ENCODE measurements at regions not wholly inside any gene's neighbourhood (a gene's known extent, or its start where the extent isn't known, plus 50 kb on each side); places are given as distances from the start of the nearest gene placed in this dataset.

- no peak for TF ChIP-seq EZH2 (optimal IDR thresholded peaks at IDR 0.05; ENCODE audit: low read depth, low read length)
- no peak for TF ChIP-seq EZH2phosphoT487 (IDR thresholded peaks at IDR 0.05; ENCODE audit: low read length)
- TF ChIP-seq CTCF (IDR thresholded peaks at IDR 0.05; ENCODE audit: low read length) = no peak
- no peak for DNase-seq
- H3K79me2 ChIP-seq (ENCODE audit: low read length) = no peaks in the 10 kb centered on the region
- no peak overlapping the region for H3K4me3 ChIP-seq (ENCODE audit: low read length)
- H2AFZ ChIP-seq (ENCODE audit: low read length) = no peak overlapping the region
- no peak overlapping the region for H3K9ac ChIP-seq (ENCODE audit: low read length)
- no peak overlapping the region for H3K4me2 ChIP-seq (ENCODE audit: low read depth, low read length)
- H3K4me1 ChIP-seq (ENCODE audit: low read length) = peaks cover 5% of the 10 kb centered on the region; the same call in 1 of the 2 replicates
- H3K27ac ChIP-seq (ENCODE audit: low read length) = no peak overlapping the region
- H3K36me3 ChIP-seq (replicated peaks; ENCODE audit: insufficient read depth, low read length) = no peaks in the 10 kb centered on the region
- no peaks in the 10 kb centered on the region for H3F3A ChIP-seq (ENCODE audit: insufficient read depth, low read length)
- no peaks in the 10 kb centered on the region for H3K27me3 ChIP-seq (replicated peaks; ENCODE audit: insufficient read depth, low read length)
- H3K9me3 ChIP-seq (replicated peaks; ENCODE audit: insufficient read depth, low read length) = no peaks in the 10 kb centered on the region
- H3K9me2 ChIP-seq (replicated peaks; ENCODE audit: insufficient read depth, low read length) = no peaks in the 10 kb centered on the region
- no peaks in the 10 kb centered on the region for H4K20me1 ChIP-seq (ENCODE audit: insufficient read depth, low read length)
Measured at GRCh38 chr21:32185103-32185502, 93.7 kb downstream of the MIS18A start.

- Histone ChIP-seq H3K4me2 (ENCODE audit: low read depth, low read length) (no peak overlapping the region), H3K4me1 (ENCODE audit: low read length) (no peaks in the 10 kb centered on the region), H3K4me3 (ENCODE audit: low read length) (no peak overlapping the region), H3K36me3 (replicated peaks; ENCODE audit: insufficient read depth, low read length) (no peaks in the 10 kb centered on the region), H3F3A (ENCODE audit: insufficient read depth, low read length) (no peaks in the 10 kb centered on the region), H4K20me1 (ENCODE audit: insufficient read depth, low read length) (no peaks in the 10 kb centered on the region), H3K9me3 (replicated peaks; ENCODE audit: insufficient read depth, low read length) (no peaks in the 10 kb centered on the region), H3K79me2 (ENCODE audit: low read length) (no peaks in the 10 kb centered on the region), H3K27me3 (replicated peaks; ENCODE audit: insufficient read depth, low read length) (no peaks in the 10 kb centered on the region), H2AFZ (ENCODE audit: low read length) (no peak overlapping the region), H3K9ac (ENCODE audit: low read length) (no peak overlapping the region), H3K9me2 (replicated peaks; ENCODE audit: insufficient read depth, low read length) (no peaks in the 10 kb centered on the region), H3K27ac (ENCODE audit: low read length) (no peak overlapping the region)
- TF ChIP-seq EZH2 (optimal IDR thresholded peaks at IDR 0.05; ENCODE audit: low read depth, low read length) = no peak
- no peak for TF ChIP-seq EZH2phosphoT487 (IDR thresholded peaks at IDR 0.05; ENCODE audit: low read length)
- TF ChIP-seq CTCF (IDR thresholded peaks at IDR 0.05; ENCODE audit: low read length) = no peak
- no peak for DNase-seq
Measured at GRCh38 chr21:32184485-32184884, 94.4 kb downstream of the MIS18A start.

- H3K4me2 ChIP-seq (ENCODE audit: low read depth, low read length) = no peak overlapping the region
- H3K9me2 ChIP-seq (replicated peaks; ENCODE audit: insufficient read depth, low read length) = no peaks in the 10 kb centered on the region
- no peak for DNase-seq
- H3K27me3 ChIP-seq (replicated peaks; ENCODE audit: insufficient read depth, low read length) = no peaks in the 10 kb centered on the region
- H3K79me2 ChIP-seq (ENCODE audit: low read length) = no peaks in the 10 kb centered on the region
- H3K4me1 ChIP-seq (ENCODE audit: low read length) = no peaks in the 10 kb centered on the region
- no peak overlapping the region for H3K9ac ChIP-seq (ENCODE audit: low read length)
- H4K20me1 ChIP-seq (ENCODE audit: insufficient read depth, low read length) = no peaks in the 10 kb centered on the region
- H3F3A ChIP-seq (ENCODE audit: insufficient read depth, low read length) = no peaks in the 10 kb centered on the region
- H3K4me3 ChIP-seq (ENCODE audit: low read length) = no peak overlapping the region
- H3K36me3 ChIP-seq (replicated peaks; ENCODE audit: insufficient read depth, low read length) = no peaks in the 10 kb centered on the region
- no peak overlapping the region for H2AFZ ChIP-seq (ENCODE audit: low read length)
- H3K27ac ChIP-seq (ENCODE audit: low read length) = no peak overlapping the region
- H3K9me3 ChIP-seq (replicated peaks; ENCODE audit: insufficient read depth, low read length) = no peaks in the 10 kb centered on the region
- no peak for TF ChIP-seq CTCF (IDR thresholded peaks at IDR 0.05; ENCODE audit: low read length)
- TF ChIP-seq EZH2 (optimal IDR thresholded peaks at IDR 0.05; ENCODE audit: low read depth, low read length) = no peak
- TF ChIP-seq EZH2phosphoT487 (IDR thresholded peaks at IDR 0.05; ENCODE audit: low read length) = no peak
Measured at GRCh38 chr21:32184065-32184464, 94.8 kb downstream of the MIS18A start.

Data from MM.1S (cell line).